ENCODE measurements at regions not wholly inside any gene's neighbourhood (a gene's known extent, or its start where the extent isn't known, plus 50 kb on each side); places are given as distances from the start of the nearest gene placed in this dataset.

DNA sequence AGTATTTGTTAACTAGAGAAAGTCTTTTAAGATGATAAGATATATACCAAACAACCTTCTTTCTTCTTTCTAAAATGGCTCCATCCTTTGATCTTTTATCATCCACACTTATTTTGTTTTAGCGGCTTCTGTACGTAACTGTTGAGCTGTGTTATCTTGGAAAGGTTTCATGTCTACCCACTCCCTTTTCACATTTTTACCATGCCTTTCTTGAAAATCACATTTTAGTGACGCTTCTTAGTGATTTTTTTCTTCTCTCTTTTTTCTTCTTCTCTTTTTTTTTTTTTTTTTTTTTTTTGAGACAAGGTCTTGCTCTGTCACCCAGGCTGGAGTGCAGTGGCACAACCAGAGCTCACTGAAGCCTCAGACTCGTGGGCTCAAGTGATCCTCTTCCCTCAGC is 135.1 kb downstream of the CHIC2 start:
- Mint-ChIP-seq H3K27ac (no peak overlapping the region), H3K4me3 (no peak overlapping the region), H3K9me3 (no peaks in the 10 kb centered on the region), H3K36me3 (no peaks in the 10 kb centered on the region), H3K4me1 (no peaks in the 10 kb centered on the region)
- DNase-seq (ENCODE audit: low spot score in 2 of 2) (no peak), ATAC-seq (no peak)

DNA sequence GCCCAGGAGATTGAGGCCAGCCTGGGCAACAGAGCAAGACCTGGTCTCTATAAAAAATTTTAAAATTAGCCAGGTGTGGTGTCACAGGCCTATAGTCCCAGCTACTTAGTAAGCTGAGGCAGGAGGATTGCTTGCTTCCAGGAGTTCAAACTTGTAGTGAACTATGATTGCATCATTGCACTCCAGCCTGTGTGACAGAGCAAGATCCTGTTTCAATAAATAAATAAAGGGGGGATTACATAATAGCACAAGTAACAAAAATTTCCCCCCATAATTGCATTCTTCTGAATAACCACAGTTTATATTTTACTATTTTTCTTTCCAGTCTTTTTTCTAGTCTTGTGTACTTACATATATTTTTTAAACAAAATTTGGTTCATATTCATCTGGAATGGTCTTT is 135.6 kb downstream of the CHIC2 start:
- Mint-ChIP-seq H3K4me3 (no peak overlapping the region), H3K27ac (no peak overlapping the region), H3K9me3 (no peaks in the 10 kb centered on the region), H3K36me3 (no peaks in the 10 kb centered on the region), H3K4me1 (no peaks in the 10 kb centered on the region)
- DNase-seq (ENCODE audit: low spot score in 2 of 2) (no peak), ATAC-seq (no peak)

DNA sequence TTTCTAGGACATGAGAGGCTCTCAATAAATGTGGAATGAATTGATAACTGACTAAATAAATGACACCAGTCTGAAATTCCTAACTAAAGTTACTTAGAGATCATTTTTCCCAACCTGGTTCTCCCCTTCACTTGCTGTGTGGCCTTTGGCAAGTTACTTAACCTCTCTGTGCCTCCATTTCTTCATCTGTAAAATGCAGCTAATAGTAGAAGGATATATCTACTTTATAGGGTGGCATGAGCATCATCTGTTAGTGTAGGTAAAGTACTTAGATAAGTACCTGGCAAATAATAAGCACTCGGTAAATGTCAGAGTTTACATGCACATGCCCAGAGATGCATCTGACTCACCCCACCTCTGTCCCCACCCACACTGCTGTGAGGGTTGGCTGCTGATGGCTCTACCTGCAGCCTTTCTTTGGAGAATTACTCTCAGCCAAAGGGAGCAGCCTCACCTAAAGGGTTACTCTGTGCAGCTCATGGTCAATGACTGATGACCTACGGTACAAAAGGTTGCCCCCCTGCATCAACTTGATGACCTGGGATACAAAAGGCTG is 139.3 kb downstream of the CHIC2 start:
- H3K27ac Mint-ChIP-seq, result no peak overlapping the region
- DNase-seq (ENCODE audit: low spot score in 2 of 2), result no peak
- peak; percentile 9 for ATAC-seq
- no peaks in the 10 kb centered on the region for H3K9me3 Mint-ChIP-seq
- no peaks in the 10 kb centered on the region for H3K4me1 Mint-ChIP-seq
- no peak overlapping the region for H3K4me3 Mint-ChIP-seq
- no peaks in the 10 kb centered on the region for H3K36me3 Mint-ChIP-seq

DNA sequence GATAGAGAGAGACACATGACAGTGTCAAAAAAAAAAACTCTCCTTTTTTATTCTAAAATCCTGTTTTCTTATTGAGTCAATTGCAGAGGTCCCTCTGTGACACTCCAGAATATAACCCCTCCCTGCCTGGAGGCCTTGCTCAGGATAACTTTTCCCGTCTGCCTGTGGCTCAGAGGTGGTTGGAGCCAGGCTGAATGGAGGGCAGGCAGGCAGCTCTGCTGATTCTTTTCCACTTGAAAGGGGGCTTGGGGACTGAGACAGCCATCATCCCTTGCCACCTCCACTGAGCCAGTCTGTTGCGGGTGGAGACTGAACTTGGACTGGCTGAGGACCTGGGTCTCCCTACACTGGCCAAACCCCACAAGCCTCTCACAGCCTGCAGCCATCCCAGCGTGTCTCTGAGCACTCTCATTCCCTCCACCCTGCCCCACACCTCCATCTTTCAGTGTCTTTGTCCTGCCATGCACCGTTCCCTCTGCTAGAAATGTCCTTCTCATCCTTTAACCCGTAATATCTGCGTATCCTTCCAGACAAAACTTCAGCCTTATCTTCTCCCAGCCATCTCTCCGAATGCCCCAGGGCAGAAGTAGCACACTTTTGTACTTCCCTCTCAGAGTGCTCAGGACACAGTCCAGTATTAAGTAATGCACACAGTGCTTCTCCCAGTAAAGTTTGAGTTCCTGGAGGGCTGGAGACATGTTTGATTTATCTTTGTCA is 139.9 kb downstream of the CHIC2 start:
- no peak overlapping the region for H3K27ac Mint-ChIP-seq
- no peaks in the 10 kb centered on the region for H3K4me1 Mint-ChIP-seq
- no peaks in the 10 kb centered on the region for H3K9me3 Mint-ChIP-seq
- H3K36me3 Mint-ChIP-seq, result no peaks in the 10 kb centered on the region
- no peak for DNase-seq (ENCODE audit: low spot score in 2 of 2)
- no peak for ATAC-seq
- no peak overlapping the region for H3K4me3 Mint-ChIP-seq

DNA sequence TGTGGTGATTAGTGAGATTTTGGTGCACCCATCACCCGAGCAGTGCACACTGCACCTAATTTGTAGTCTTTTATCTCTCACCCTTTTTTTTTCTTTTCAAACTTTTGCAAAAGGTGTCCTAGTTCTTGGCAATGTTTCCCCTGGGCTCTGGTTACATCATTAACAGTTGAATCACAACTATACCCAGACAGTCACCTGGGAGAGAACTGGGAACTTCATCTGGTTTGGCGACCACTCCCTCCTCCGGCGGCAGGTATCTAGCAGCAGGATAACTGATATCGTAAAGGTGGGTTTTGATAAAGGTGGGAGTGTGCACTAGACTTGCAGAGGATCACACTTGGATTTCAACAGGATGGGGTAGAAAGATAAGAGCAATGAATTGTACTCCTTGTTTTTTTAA is 140.5 kb downstream of the CHIC2 start:
- Mint-ChIP-seq H3K4me1 (no peaks in the 10 kb centered on the region), H3K36me3 (no peaks in the 10 kb centered on the region), H3K4me3 (no peak overlapping the region), H3K9me3 (no peaks in the 10 kb centered on the region), H3K27ac (no peak overlapping the region)
- ATAC-seq, result no peak
- no peak for DNase-seq (ENCODE audit: low spot score in 2 of 2)

DNA sequence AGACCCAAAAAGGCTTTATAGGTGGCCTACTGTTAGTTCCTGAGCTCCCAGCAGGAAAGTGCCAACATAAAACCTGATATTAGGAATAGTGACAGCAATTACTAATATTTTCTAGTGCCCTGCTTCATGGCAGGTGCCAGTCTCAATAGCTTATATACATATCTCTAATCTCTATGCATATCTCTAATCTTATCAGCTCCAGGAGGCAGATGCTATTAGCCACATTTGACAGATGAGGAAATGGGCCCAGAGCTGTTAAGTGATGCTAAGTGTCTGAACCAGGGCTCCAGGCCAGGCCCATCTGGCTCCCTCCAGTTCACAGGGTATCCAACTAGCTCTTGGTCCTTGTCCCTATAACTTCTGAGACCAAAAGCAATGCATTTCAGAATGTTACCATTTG is 142.5 kb downstream of the CHIC2 start:
- ATAC-seq, result no peak
- Mint-ChIP-seq H3K4me1 (no peaks in the 10 kb centered on the region), H3K27ac (no peak overlapping the region), H3K36me3 (no peaks in the 10 kb centered on the region), H3K9me3 (no peaks in the 10 kb centered on the region), H3K4me3 (no peak overlapping the region)
- no peak for DNase-seq (ENCODE audit: low spot score in 2 of 2)

DNA sequence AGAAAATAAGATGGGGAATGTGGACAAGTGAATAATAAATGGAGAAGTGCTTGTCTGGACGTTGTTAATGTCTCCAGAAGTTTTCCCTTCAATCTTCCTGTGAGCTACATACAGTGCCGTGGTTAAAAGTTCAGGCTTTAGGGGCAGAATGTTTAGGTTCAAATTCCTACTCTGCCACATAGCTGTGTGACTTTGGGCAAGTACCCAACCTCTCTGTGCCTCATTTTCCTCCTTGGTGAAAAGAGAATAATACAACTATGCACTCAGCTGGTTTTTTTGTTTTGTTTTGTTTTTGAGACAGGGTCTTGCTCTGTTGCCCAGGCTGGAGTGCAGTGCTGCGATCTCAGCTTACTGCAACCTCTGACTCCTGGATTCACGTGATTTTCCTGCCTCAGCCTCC is 143.5 kb downstream of the CHIC2 start:
- Mint-ChIP-seq H3K4me1 (no peaks in the 10 kb centered on the region), H3K27ac (no peak overlapping the region), H3K4me3 (no peak overlapping the region), H3K36me3 (no peaks in the 10 kb centered on the region), H3K9me3 (no peaks in the 10 kb centered on the region)
- no peak for ATAC-seq
- DNase-seq (ENCODE audit: low spot score in 2 of 2), result no peak

DNA sequence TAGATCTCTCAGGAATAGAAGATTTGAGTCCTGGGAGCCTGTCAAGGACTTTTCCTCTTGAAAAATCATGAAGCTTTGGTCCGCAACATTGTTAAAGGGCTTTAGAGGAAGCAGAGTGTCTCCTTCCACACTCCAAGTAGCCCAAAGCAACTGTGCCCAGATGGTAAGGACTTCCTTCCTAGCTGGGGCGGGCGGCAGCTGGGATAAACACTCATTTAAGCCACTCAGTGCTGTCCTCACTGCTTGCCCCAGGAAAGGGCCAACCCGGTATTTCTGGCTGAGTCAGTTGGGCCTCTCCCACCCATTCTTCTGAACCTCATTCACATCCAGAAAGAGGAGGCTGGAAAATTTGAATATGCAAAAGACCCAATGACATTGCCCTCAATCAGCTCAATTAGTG is 144.3 kb downstream of the CHIC2 start:
- no peaks in the 10 kb centered on the region for H3K4me1 Mint-ChIP-seq

DNA sequence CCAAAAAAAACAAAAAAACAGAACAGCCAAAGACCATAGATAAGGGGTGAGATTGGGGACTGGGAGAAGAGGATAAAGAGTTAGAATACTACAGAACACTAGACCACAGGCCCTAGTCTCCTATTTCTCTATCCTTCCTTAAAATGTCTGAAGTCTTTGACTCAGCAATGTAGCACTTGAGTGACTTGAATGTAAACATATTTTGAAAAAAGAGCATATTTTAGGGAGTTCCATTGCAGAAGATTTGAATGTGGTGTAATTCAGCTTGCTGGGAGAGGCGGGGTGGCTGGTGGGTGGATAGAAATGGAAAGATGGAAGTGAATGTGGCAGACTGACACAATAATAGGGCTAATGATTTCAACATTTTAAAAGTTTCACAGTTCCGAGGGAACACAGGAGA is 144.9 kb downstream of the CHIC2 start:
- no peak overlapping the region for H3K4me3 Mint-ChIP-seq
- no peaks in the 10 kb centered on the region for H3K4me1 Mint-ChIP-seq

More for the DNA sequence above, 144.3 kb downstream of the CHIC2 start:
- no peak overlapping the region for H3K27ac Mint-ChIP-seq
- no peaks in the 10 kb centered on the region for H3K9me3 Mint-ChIP-seq
- H3K4me3 Mint-ChIP-seq, result no peak overlapping the region
- H3K36me3 Mint-ChIP-seq, result no peaks in the 10 kb centered on the region
- DNase-seq (ENCODE audit: low spot score in 2 of 2), result no peak
- ATAC-seq, result no peak

DNA sequence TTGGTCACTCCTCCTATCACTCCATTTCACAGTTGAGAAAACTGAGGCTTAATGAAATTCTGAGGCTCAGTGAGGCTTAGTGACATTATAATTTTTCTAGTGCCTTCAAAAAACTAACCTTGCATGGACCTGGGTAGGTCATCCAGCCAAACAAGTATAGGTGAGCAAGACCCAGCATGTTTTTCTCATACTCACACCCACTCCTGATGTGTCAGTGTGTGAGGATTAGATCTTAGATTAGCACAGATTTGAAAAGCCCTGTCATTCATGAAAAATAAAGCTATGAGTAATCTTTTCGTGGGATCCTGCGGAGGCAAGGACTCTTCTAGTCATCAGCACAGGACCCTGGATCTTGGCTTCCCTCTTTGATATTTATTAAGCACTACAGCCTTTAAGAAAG is 146.7 kb downstream of the CHIC2 start:
- H3K4me3 Mint-ChIP-seq, result no peak overlapping the region
- H3K9me3 Mint-ChIP-seq, result no peaks in the 10 kb centered on the region
- ATAC-seq (peak; percentile 76), DNase-seq (ENCODE audit: low spot score in 2 of 2) (no peak)
- H3K4me1 Mint-ChIP-seq, result no peaks in the 10 kb centered on the region
- H3K36me3 Mint-ChIP-seq, result no peaks in the 10 kb centered on the region
- H3K27ac Mint-ChIP-seq, result no peak overlapping the region

More for the DNA sequence above, 144.9 kb downstream of the CHIC2 start:
- no peak for ATAC-seq
- no peak for DNase-seq (ENCODE audit: low spot score in 2 of 2)
- Mint-ChIP-seq H3K27ac (no peak overlapping the region), H3K9me3 (no peaks in the 10 kb centered on the region), H3K36me3 (no peaks in the 10 kb centered on the region)

DNA sequence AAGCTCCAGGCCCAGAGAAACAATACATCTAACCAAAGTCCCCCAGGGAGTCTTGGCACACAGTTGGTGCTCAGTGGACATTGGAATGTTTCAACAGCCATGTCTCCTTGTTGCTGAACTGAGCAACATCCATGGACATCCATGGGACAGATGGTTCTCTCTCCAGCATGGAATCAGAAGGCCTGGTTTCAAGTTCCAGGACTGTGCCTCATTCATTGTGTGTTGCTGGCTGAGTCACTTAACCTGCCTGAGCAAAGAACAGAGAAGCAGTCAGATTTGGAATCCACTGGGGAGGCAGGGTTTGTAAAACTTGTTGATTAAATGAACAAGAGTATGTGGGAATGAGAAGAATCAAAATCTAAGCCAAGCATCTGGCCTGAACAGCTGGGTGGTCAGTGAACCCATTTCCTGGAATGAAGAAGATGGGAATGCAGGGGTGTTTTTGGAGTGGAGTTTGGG is 147.9 kb downstream of the CHIC2 start:
- Mint-ChIP-seq H3K4me3 (no peak overlapping the region), H3K9me3 (no peaks in the 10 kb centered on the region), H3K4me1 (no peaks in the 10 kb centered on the region), H3K27ac (no peak overlapping the region), H3K36me3 (no peaks in the 10 kb centered on the region)
- DNase-seq (ENCODE audit: low spot score in 2 of 2) (no peak), ATAC-seq (no peak)

DNA sequence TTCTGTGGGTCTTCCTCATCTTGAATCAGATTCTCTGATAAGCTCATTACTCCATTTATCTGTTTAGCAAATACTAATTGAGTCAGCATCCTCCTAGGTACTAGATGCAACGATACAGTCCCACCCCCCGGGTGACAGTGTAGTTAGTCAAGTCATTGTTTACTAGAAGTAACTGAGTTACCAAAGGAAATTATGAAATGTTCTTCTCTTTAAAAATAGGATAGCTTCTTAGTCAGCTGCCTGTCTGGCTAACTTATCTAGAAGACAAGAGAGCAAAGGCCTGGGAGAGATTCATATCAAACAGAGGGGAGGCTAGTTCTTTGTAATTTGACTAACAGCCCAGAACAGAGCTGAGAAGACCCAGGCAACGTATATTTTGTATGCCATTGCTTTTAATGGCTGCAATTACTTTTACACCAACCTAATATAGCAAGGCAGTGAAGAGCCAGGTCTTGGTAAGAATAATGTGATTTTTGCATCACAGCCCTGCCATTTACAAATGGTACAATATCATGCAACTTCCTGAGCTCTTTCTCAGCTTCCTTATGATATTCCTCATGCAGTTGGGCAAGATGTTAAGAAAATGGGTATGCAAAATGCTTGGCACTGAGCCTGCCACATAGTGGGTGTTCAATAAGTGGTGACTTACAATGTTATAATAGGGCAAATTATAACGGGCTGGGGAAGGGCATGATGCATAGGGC is 149.9 kb downstream of the CHIC2 start:
- H3K4me1 Mint-ChIP-seq, result no peaks in the 10 kb centered on the region
- H3K36me3 Mint-ChIP-seq, result no peaks in the 10 kb centered on the region
- ATAC-seq (peak; percentile 78), DNase-seq (ENCODE audit: low spot score in 2 of 2) (no peak)
- H3K27ac Mint-ChIP-seq, result no peak overlapping the region
- H3K9me3 Mint-ChIP-seq, result no peaks in the 10 kb centered on the region
- no peak overlapping the region for H3K4me3 Mint-ChIP-seq

DNA sequence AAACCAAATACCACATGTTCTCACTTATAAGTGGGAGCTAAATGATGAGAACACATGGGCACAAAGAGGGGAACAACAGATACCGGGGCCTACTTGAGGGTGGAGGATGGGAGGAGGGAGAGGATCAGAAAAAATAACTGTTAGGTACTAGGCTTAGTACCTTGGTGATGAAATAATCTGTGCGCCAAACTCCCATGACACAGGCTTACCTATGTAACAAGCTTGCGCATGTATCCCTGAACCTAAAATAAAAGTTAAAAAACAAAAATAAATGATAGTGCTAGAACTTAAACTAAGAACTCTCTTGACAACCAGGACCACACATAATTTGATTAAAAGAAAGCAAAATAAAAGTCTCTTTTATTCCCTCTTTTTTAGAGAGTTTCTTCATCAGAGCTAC is 150.6 kb downstream of the CHIC2 start:
- ATAC-seq, result no peak
- Mint-ChIP-seq H3K27ac (no peak overlapping the region), H3K4me1 (no peaks in the 10 kb centered on the region), H3K4me3 (no peak overlapping the region), H3K36me3 (no peaks in the 10 kb centered on the region), H3K9me3 (no peaks in the 10 kb centered on the region)
- no peak for DNase-seq (ENCODE audit: low spot score in 2 of 2)

DNA sequence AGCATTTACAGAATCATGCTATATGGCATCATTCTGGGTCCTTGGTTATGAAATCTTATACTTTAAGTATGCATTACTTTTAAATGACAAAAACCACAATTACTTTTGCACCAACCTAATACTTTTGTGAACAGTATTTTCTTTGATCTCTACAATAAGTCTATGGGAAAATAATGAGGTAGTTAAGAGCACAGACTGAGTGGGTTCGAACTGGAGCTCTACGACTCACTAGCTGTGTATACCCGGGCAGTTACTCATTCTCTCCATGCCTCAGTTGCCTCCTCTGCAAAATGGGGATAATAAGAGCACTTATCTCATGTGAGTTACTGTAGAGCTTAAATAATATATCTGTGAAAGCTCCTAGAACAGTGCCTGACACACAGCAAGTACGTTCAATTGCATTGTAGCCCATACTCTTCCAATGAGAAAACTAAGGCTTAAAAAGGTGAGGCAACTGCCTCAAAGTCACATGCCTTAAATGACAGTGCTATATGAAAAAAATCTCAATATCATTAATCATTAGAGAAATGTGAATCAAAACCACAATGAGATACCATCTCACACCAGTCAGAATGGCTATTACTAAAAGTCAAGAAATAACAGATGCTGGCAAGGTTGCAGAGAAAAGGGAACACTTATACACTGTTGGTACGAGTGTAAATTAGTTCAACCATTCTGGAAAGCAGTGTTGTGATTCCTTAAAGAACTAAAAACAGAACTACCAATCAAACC is 151.5 kb downstream of the CHIC2 start:
- H3K9me3 Mint-ChIP-seq, result no peaks in the 10 kb centered on the region
- H3K4me3 Mint-ChIP-seq, result no peak overlapping the region
- no peaks in the 10 kb centered on the region for H3K36me3 Mint-ChIP-seq
- DNase-seq (ENCODE audit: low spot score in 2 of 2) (no peak), ATAC-seq (no peak)
- H3K27ac Mint-ChIP-seq, result no peak overlapping the region
- H3K4me1 Mint-ChIP-seq, result no peaks in the 10 kb centered on the region

DNA sequence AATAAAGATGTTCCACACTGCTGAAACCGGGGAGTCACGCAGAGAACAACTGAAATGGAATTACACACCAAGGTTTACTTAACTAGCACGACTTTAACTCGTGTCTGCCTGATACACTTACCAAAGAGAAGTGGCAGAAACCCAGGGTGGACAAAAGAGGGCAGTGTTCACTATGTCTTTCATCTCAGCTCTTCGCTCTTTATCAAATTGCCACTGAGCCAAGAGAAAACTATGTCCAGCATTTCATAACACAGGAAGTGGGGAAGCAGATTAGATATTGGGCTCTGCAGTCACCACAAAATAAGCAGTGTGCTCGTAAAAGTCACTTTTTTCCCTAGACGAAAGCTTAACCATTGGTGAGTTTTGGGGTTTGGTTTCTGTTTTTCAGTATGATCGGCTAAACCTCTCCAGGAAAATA is 155.7 kb downstream of the CHIC2 start:
- Mint-ChIP-seq H3K36me3 (no peaks in the 10 kb centered on the region), H3K27ac (no peak overlapping the region), H3K4me3 (no peak overlapping the region), H3K4me1 (peaks cover 7% of the 10 kb centered on the region), H3K9me3 (no peaks in the 10 kb centered on the region)
- DNase-seq (ENCODE audit: low spot score in 2 of 2), result no peak
- peak; percentile 61 for ATAC-seq
